BLaER1 treated with 17β-estradiol and CSF1 and Interleukin-3, amounts not matched to agents 10 nM and 100 nM (cell line): ENCODE measurements at regions not wholly inside any gene's neighbourhood (a gene's known extent, or its start where the extent isn't known, plus 50 kb on each side); places are given as distances from the start of the nearest gene placed in this dataset.

ENCODE experiments used
- H3K27ac ChIP-seq, 11 experiments: shearing (Covaris generic); formaldehyde crosslinking; 2 replicates each; pipeline ENCODE4 v1.8.1; 2022
- H3K27me3 ChIP-seq, 11 experiments: shearing (Covaris generic); formaldehyde crosslinking; 2 replicates each; pipeline ENCODE4 v1.8.1; 2022
- H3K36me3 ChIP-seq, 11 experiments: shearing (Covaris generic); formaldehyde crosslinking; 2 replicates each; pipeline ENCODE4 v1.8.1; 2022
- H3K4me1 ChIP-seq, 10 experiments: shearing (Covaris generic); formaldehyde crosslinking; 2 replicates each; pipeline ENCODE4 v1.8.1; 2022
- H3K4me2 ChIP-seq, 11 experiments: shearing (Covaris generic); formaldehyde crosslinking; 2 replicates each; pipeline ENCODE4 v1.8.1; 2022
- H3K4me3 ChIP-seq, 10 experiments: shearing (Covaris generic); formaldehyde crosslinking; 2 replicates each; pipeline ENCODE4 v1.8.1; 2022
- H3K9ac ChIP-seq, 11 experiments: shearing (Covaris generic); formaldehyde crosslinking; 2 replicates each; pipeline ENCODE4 v1.8.1; 2022
- H3K9me3 ChIP-seq, 11 experiments: shearing (Covaris generic); formaldehyde crosslinking; replicated peaks in 1 of 11; 2 replicates each; pipeline ENCODE4 v1.8.1; 2022
- H4K20me1 ChIP-seq, 11 experiments: shearing (Covaris generic); formaldehyde crosslinking; 2 replicates each; pipeline ENCODE4 v1.8.1; 2022
- Cebpa-rat ChIP-seq, 11 experiments: shearing (Covaris generic); IDR thresholded peaks; 2 replicates each; pipeline ENCODE4 v1.8.1; 2022

- peaks cover 0 to 15% (median 0%) of the 10 kb centered on the region in 10 experiments; a peak in 3 of 20 replicates for H3K4me1 ChIP-seq
- H3K36me3 ChIP-seq, result peaks cover 0 to 7% (median 0%) of the 10 kb centered on the region in 11 experiments; a peak in 1 of 22 replicates
- no peaks in the 10 kb centered on the region for H3K27me3 ChIP-seq
- H3K4me3 ChIP-seq, result no peak overlapping the region
- H3K4me2 ChIP-seq, result no peak overlapping the region
- no peaks in the 10 kb centered on the region for H4K20me1 ChIP-seq
- no peak for TF ChIP-seq Cebpa-rat (IDR thresholded peaks at IDR 0.05)
- peaks cover 27 to 45% (median 40%) of the 10 kb centered on the region in 11 experiments for H3K9me3 ChIP-seq
- H3K27ac ChIP-seq, result no peak overlapping the region
- no peak overlapping the region for H3K9ac ChIP-seq
Measured at GRCh38 chr3:177308286-177308685, 111.0 kb upstream of the TBL1XR1 start.

DNA sequence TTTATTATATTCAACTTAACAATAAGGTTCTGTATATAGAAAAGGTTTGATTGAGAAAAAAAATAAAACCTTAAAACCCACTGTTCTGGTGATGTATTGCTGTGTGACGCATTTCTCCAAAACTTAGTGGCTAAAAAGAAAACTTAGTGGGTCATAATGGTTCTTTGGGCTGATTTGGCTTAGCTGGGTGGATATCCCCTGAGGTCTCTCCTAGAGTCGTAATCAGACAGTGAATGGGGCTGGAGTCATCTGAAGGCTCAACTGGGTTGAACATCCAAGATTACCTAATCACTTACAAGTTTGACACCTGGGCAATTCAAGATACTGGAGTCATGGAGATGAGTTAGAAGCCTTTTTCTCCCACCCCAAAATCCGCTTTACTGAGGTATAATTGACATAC lies 111.6 kb upstream of the TBL1XR1 start:
- Histone ChIP-seq H3K9ac (no peak overlapping the region), H3K4me3 (no peak overlapping the region), H3K9me3 (peaks cover 27 to 50% (median 45%) of the 10 kb centered on the region in 11 experiments), H3K4me1 (peaks cover 0 to 15% (median 0%) of the 10 kb centered on the region in 10 experiments; a peak in 3 of 20 replicates), H3K4me2 (no peak overlapping the region), H3K36me3 (peaks cover 0 to 7% (median 0%) of the 10 kb centered on the region in 11 experiments; a peak in 1 of 22 replicates), H3K27ac (no peak overlapping the region), H3K27me3 (no peaks in the 10 kb centered on the region), H4K20me1 (no peaks in the 10 kb centered on the region)
- no peak for TF ChIP-seq Cebpa-rat (IDR thresholded peaks at IDR 0.05)

GRCh38 chr3:177312491-177312890 lies 115.2 kb upstream of the TBL1XR1 start:
- no peak overlapping the region for H3K4me3 ChIP-seq
- H3K4me2 ChIP-seq, result no peak overlapping the region
- no peak overlapping the region for H3K27ac ChIP-seq
- no peaks in the 10 kb centered on the region for H3K27me3 ChIP-seq
- no peak for TF ChIP-seq Cebpa-rat (IDR thresholded peaks at IDR 0.05)
- peaks cover 32 to 66% (median 57%) of the 10 kb centered on the region in 11 experiments for H3K9me3 ChIP-seq
- peaks cover 0 to 7% (median 0%) of the 10 kb centered on the region in 11 experiments; a peak in 1 of 22 replicates for H3K36me3 ChIP-seq
- H3K9ac ChIP-seq, result no peak overlapping the region
- H4K20me1 ChIP-seq, result no peaks in the 10 kb centered on the region
- peaks cover 0 to 2% (median 0%) of the 10 kb centered on the region in 10 experiments; a peak in 2 of 20 replicates for H3K4me1 ChIP-seq

DNA sequence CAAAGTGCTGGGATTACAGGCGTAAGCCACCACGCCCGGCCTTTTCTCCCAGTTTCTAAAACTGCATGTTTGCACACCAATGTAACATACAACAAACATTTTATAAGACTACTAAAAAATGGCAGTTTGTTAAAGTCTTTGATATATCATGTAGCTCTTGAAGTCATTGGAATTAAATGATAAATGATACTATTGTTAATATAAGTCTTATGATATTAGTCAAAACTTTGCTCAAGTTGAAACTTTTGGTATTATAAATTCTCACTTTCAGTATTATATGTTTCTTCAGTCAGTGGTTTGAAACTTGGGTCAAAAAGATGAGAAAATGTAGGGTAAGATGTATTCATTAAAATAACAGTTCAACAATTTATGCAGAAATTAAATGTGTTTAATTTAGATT lies 117.6 kb upstream of the TBL1XR1 start:
- peaks cover 0 to 7% (median 0%) of the 10 kb centered on the region in 11 experiments; a peak in 3 of 22 replicates for H3K36me3 ChIP-seq
- H3K4me1 ChIP-seq, result peaks cover 0 to 21% (median 0%) of the 10 kb centered on the region in 10 experiments; a peak in 7 of 20 replicates
- no peak overlapping the region for H3K4me2 ChIP-seq
- H4K20me1 ChIP-seq, result no peaks in the 10 kb centered on the region
- H3K27ac ChIP-seq, result no peak overlapping the region
- TF ChIP-seq Cebpa-rat (IDR thresholded peaks at IDR 0.05), result no peak
- no peaks in the 10 kb centered on the region for H3K27me3 ChIP-seq
- no peak overlapping the region for H3K9ac ChIP-seq
- no peak overlapping the region for H3K4me3 ChIP-seq
- peaks cover 42 to 80% (median 70%) of the 10 kb centered on the region in 11 experiments for H3K9me3 ChIP-seq

GRCh38 chr3:177317247-177317646 lies 120.0 kb upstream of the TBL1XR1 start:
- no peak overlapping the region for H3K4me2 ChIP-seq

GRCh38 chr3:177318559-177318958 lies 121.3 kb upstream of the TBL1XR1 start:
- peaks cover 0 to 15% (median under 1%) of the 10 kb centered on the region in 11 experiments; a peak in 8 of 22 replicates for H3K36me3 ChIP-seq
- no peak overlapping the region for H3K9ac ChIP-seq
- no peak for TF ChIP-seq Cebpa-rat (IDR thresholded peaks at IDR 0.05)
- H3K9me3 ChIP-seq, result peaks cover 10 to 58% (median 47%) of the 10 kb centered on the region in 11 experiments; a peak in 21 of 22 replicates
- peak overlapping the region in 1 of 11 experiments; percentile 11; a peak in 1 of 22 replicates for H3K27ac ChIP-seq
- H3K4me3 ChIP-seq, result no peak overlapping the region
- H3K4me1 ChIP-seq, result peaks cover 18 to 58% (median 26%) of the 10 kb centered on the region in 10 experiments
- H4K20me1 ChIP-seq, result no peaks in the 10 kb centered on the region
- no peak overlapping the region for H3K4me2 ChIP-seq
- H3K27me3 ChIP-seq, result no peaks in the 10 kb centered on the region

More at GRCh38 chr3:177317247-177317646, 120.0 kb upstream of the TBL1XR1 start:
- no peak overlapping the region for H3K9ac ChIP-seq
- H3K4me3 ChIP-seq, result no peak overlapping the region
- no peaks in the 10 kb centered on the region for H4K20me1 ChIP-seq
- peaks cover 0 to 6% (median 0%) of the 10 kb centered on the region in 11 experiments; a peak in 3 of 22 replicates for H3K36me3 ChIP-seq
- no peaks in the 10 kb centered on the region for H3K27me3 ChIP-seq
- no peak for TF ChIP-seq Cebpa-rat (IDR thresholded peaks at IDR 0.05)
- H3K27ac ChIP-seq, result no peak overlapping the region
- peaks cover 18 to 45% (median 21%) of the 10 kb centered on the region in 10 experiments for H3K4me1 ChIP-seq
- peaks cover 20 to 58% (median 47%) of the 10 kb centered on the region in 11 experiments; a peak in 21 of 22 replicates for H3K9me3 ChIP-seq

DNA sequence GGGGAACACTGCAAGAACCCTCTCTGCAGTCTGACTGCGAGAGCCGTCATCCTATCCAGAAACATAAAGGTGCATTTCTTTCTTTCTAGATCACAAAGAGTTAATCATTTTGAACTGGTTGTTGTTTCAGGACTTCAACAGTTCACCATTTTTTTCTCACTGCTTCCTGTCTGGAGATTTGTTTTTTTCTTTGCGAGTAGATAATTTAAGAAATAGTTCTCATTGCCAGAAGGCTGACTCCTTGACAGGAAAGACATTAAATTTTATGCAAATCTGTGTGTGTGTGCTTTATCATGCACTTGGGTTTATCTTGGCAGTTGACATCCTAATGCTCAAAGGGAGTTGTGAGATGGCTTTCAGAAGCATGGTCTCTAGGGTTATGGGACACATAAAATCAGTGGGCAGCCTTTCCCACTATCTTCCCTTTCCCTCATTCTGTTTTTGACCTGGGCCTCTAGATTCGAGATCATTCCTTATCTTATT lies 123.5 kb upstream of the TBL1XR1 start:
- Histone ChIP-seq H3K4me1 (peaks cover 18 to 80% (median 34%) of the 10 kb centered on the region in 10 experiments), H3K9ac (peak overlapping the region in 6 of 11 experiments; percentile 2 to 64 (median 33); a peak in 9 of 22 replicates), H4K20me1 (no peaks in the 10 kb centered on the region), H3K36me3 (peaks cover 0 to 22% (median 4%) of the 10 kb centered on the region in 11 experiments; a peak in 8 of 22 replicates), H3K27ac (peak overlapping the region in 10 of 11 experiments; percentile 15 to 77 (median 57); a peak in 17 of 22 replicates), H3K27me3 (no peaks in the 10 kb centered on the region), H3K4me2 (peak overlapping the region; percentile 27 to 81 (median 63)), H3K9me3 (peaks cover 10 to 55% (median 50%) of the 10 kb centered on the region in 11 experiments; a peak in 21 of 22 replicates), H3K4me3 (0 out of 20 replicates have a peak overlapping the region, but pooled peaks of 1 of the 10 experiments have one; percentile 21)
- TF ChIP-seq Cebpa-rat (IDR thresholded peaks at IDR 0.05), result no peak

DNA sequence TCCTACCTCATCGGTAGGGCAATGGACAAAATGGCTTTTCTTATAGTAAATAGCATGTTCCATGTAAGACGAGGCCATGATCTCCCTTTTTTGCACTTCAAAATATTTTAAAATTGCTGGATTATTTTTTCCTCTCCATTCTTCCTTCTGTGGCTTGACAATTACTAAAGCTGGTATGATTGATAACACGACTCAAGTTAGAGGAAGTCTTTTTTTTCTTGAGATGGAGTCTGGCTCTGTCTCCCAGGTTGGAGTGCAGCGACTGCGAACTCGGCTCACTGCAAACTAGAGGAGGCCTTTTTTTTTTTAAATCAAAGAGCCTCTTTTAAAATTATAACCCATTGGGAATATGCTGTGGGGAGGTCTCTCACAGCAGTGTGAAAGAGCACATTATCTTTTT lies 124.5 kb upstream of the TBL1XR1 start:
- Histone ChIP-seq H3K4me1 (peaks cover 18 to 89% (median 34%) of the 10 kb centered on the region in 10 experiments), H3K36me3 (peaks cover 0 to 32% (median 4%) of the 10 kb centered on the region in 11 experiments; a peak in 8 of 22 replicates), H3K4me3 (no peak overlapping the region; a peak in 1 of 20 replicates), H3K27me3 (no peaks in the 10 kb centered on the region), H3K9me3 (peaks cover 10 to 62% (median 53%) of the 10 kb centered on the region in 11 experiments; a peak in 21 of 22 replicates), H3K9ac (peak overlapping the region in 3 of 11 experiments; percentile 18 to 64 (median 48); a peak in 3 of 22 replicates), H4K20me1 (no peaks in the 10 kb centered on the region), H3K27ac (peak overlapping the region in 10 of 11 experiments; percentile 8 to 77 (median 57); a peak in 12 of 22 replicates), H3K4me2 (peak overlapping the region; percentile 27 to 81 (median 63); a peak in 19 of 22 replicates)
- no peak for TF ChIP-seq Cebpa-rat (IDR thresholded peaks at IDR 0.05)

DNA sequence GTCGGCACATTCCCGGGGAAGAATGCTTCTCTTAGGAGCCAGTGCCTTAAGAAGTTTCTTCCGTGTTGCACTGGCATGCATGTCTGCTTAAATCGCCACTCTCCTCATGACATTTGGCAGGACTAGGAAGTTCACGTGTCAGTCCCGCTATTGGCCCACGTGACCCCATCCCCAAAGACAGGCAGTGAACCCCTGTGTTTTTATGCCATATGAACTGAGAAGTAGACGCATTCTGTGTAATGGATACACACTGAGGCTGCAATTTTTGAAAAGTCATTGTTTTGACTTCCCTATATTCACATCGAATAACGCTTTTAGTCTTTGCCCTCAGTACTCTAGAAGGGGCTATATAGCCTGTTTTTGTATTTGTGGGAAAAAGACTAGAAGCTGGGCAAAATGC lies 125.6 kb upstream of the TBL1XR1 start:
- H4K20me1 ChIP-seq, result no peaks in the 10 kb centered on the region
- TF ChIP-seq Cebpa-rat (IDR thresholded peaks at IDR 0.05), result no peak
- peaks cover 0 to 59% (median 50%) of the 10 kb centered on the region in 11 experiments; a peak in 21 of 22 replicates for H3K9me3 ChIP-seq
- H3K36me3 ChIP-seq, result peaks cover 0 to 42% (median 4%) of the 10 kb centered on the region in 11 experiments; a peak in 9 of 22 replicates
- H3K4me1 ChIP-seq, result peaks cover 18 to 88% (median 34%) of the 10 kb centered on the region in 10 experiments
- H3K4me2 ChIP-seq, result peak overlapping the region in 2 of 11 experiments; percentile 79 to 81; a peak in 5 of 22 replicates
- H3K27ac ChIP-seq, result peak overlapping the region in 3 of 11 experiments; percentile 17 to 77 (median 33); a peak in 3 of 22 replicates
- no peaks in the 10 kb centered on the region for H3K27me3 ChIP-seq
- peak overlapping the region in 1 of 10 experiments; percentile 16; a peak in 1 of 20 replicates for H3K4me3 ChIP-seq
- no peak overlapping the region for H3K9ac ChIP-seq
